PC-9 (cell line): ENCODE measurements at regions not wholly inside any gene's neighbourhood (a gene's known extent, or its start where the extent isn't known, plus 50 kb on each side); places are given as distances from the start of the nearest gene placed in this dataset.

Source experiments
- EZH2 ChIP-seq: fragments of 200-600 bp; sonication (generic); IDR thresholded peaks from 2 replicates; pipeline ENCODE4 v1.8.0; 2017; ENCODE audit warnings: antibody characterized with exemption, low read depth
- TF ChIP-seq, protein P1 (sequence below): fragments of 200-600 bp; sonication (generic); conservative IDR thresholded peaks from 2 replicates; pipeline ENCODE4 v1.6.1; 2017; ENCODE audit warnings: mixed run types, antibody characterized with exemption, mild to moderate bottlenecking, moderate library complexity

DNA sequence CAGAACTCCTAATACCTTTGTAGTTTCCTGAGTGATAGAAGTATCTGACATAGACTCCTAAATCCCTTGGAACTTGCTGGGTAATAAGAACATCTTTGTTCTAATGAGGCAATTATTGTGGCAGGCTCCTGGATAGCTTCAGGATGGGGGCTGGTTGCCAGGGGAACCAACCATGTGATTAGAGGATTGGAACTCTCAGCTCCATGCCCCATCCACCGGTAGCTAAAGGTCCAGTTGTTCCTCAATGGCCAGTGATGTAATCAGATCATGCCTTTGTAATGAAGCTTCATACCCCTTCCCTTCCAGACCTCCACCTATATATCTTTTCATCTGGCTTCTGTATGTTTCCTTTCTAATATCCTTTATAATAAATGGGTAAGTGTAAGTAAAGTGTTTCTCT, 221.2 kb upstream of the ALCAM start:
- TF ChIP-seq, protein P1, sequence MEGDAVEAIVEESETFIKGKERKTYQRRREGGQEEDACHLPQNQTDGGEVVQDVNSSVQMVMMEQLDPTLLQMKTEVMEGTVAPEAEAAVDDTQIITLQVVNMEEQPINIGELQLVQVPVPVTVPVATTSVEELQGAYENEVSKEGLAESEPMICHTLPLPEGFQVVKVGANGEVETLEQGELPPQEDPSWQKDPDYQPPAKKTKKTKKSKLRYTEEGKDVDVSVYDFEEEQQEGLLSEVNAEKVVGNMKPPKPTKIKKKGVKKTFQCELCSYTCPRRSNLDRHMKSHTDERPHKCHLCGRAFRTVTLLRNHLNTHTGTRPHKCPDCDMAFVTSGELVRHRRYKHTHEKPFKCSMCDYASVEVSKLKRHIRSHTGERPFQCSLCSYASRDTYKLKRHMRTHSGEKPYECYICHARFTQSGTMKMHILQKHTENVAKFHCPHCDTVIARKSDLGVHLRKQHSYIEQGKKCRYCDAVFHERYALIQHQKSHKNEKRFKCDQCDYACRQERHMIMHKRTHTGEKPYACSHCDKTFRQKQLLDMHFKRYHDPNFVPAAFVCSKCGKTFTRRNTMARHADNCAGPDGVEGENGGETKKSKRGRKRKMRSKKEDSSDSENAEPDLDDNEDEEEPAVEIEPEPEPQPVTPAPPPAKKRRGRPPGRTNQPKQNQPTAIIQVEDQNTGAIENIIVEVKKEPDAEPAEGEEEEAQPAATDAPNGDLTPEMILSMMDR = no peak
- TF ChIP-seq EZH2 = no peak
